C1 segment of cervical spinal cord (tissue), 14 donors: ENCODE measurements at regions not wholly inside any gene's neighbourhood (a gene's known extent, or its start where the extent isn't known, plus 50 kb on each side); places are given as distances from the start of the nearest gene placed in this dataset.
A peak's percentile ranks its signal among the peaks of the same experiment; 100 is the strongest.

Source experiments
- DNase-seq, 14 donors: peaks; one replicate each; lab custom pipeline; 2025; lab: John Stamatoyannopoulos, UW

- DNase-seq, result no peak
Observed at GRCh38 chr2:163541943-163542342, 193.9 kb downstream of the FIGN start.

- no peak for DNase-seq
Observed at GRCh38 chr2:163541495-163541894, 194.3 kb downstream of the FIGN start.

- no peak for DNase-seq
Observed at GRCh38 chr2:163528640-163529217, 207.1 kb downstream of the FIGN start.

GRCh38 chr2:163527381-163527780 is 208.4 kb downstream of the FIGN start:
- DNase-seq, result no peak

GRCh38 chr2:163518762-163519161 is 217.0 kb downstream of the FIGN start:
- no peak for DNase-seq

GRCh38 chr2:163515836-163516235 is 220.0 kb downstream of the FIGN start:
- no peak for DNase-seq

- no peak for DNase-seq
Observed at GRCh38 chr2:163505281-163505680, 230.5 kb downstream of the FIGN start.

- no peak for DNase-seq
Observed at GRCh38 chr2:163493359-163494298, 242.2 kb downstream of the FIGN start.

GRCh38 chr2:163491850-163492249 is 244.0 kb downstream of the FIGN start:
- no peak for DNase-seq

GRCh38 chr2:163490281-163490680 is 245.5 kb downstream of the FIGN start:
- DNase-seq, result no peak

GRCh38 chr2:163481515-163481914 is 254.3 kb downstream of the FIGN start:
- no peak for DNase-seq

GRCh38 chr2:163479599-163479998 is 256.2 kb downstream of the FIGN start:
- no peak for DNase-seq

GRCh38 chr2:163475815-163476214 is 260.0 kb downstream of the FIGN start:
- DNase-seq, result no peak

- DNase-seq, result no peak
Observed at GRCh38 chr2:163474889-163475288, 260.9 kb downstream of the FIGN start.

- DNase-seq, result no peak
Observed at GRCh38 chr2:163474319-163474744, 261.5 kb downstream of the FIGN start.

GRCh38 chr2:163471947-163472346 is 263.9 kb downstream of the FIGN start:
- no peak for DNase-seq

- peak in 2 of 14 donors; percentile 7 to 35 for DNase-seq
Observed at GRCh38 chr2:163469561-163469962, 266.2 kb downstream of the FIGN start.

- peak in 1 of 14 donors; percentile 3 for DNase-seq
Observed at GRCh38 chr2:163467251-163467630, 268.6 kb downstream of the FIGN start.

- no peak for DNase-seq
Observed at GRCh38 chr2:163466331-163467250, 269.2 kb downstream of the FIGN start.

- no peak for DNase-seq
Observed at GRCh38 chr2:163465440-163465839, 270.4 kb downstream of the FIGN start.

- DNase-seq, result no peak
Observed at GRCh38 chr2:163463411-163463810, 272.4 kb downstream of the FIGN start.

- DNase-seq, result no peak
Observed at GRCh38 chr2:163462993-163463392, 272.8 kb downstream of the FIGN start.
